Peyer's patch (tissue), 4 donors: ENCODE measurements at regions not wholly inside any gene's neighbourhood (a gene's known extent, or its start where the extent isn't known, plus 50 kb on each side); places are given as distances from the start of the nearest gene placed in this dataset.

Experiments
- DNase-seq, 3 donors: peaks; one replicate each; pipeline ENCODE4 v3.0.0-alpha.2; 2017 to 2019
- H3K27ac ChIP-seq, 4 donors: fragments of 200-600 bp; sonication (generic); one replicate each; pipeline ENCODE4 v1.5.1; 2016 to 2019
- H3K27me3 ChIP-seq, 2 donors: fragments of 200-600 bp; sonication (generic); one replicate each; pipeline ENCODE4 v1.5.1; 2019
- H3K36me3 ChIP-seq, 3 donors: fragments of 200-600 bp; sonication (generic); one replicate each; pipeline ENCODE4 v1.5.1; 2016 to 2019
- H3K4me1 ChIP-seq, 4 donors: fragments of 200-600 bp; sonication (generic); one replicate each; pipeline ENCODE4 v1.5.1; 2016 to 2019
- H3K4me3 ChIP-seq, 4 donors: fragments of 200-600 bp; sonication (generic); 1 replicate in 3 of 4; 2 replicates in 1 of 4; pipeline ENCODE4 v1.5.1; 2016 to 2019; ENCODE audit warnings: mild to moderate bottlenecking in 1 of 4
- H3K9me3 ChIP-seq, 4 donors: fragments of 200-600 bp; sonication (generic); one replicate each; pipeline ENCODE4 v1.5.1; 2016 to 2019; ENCODE audit warnings: mild to moderate bottlenecking in 1 of 4
- CTCF ChIP-seq, 6 experiments: fragments of 450-650 bp in 4 of 6; fragments of 200-600 bp in 2 of 6; sonication (generic) in 1 of 6; IDR thresholded peaks; one replicate each; pipeline ENCODE4 v1.5.1; 2017 to 2019; ENCODE audit warnings: antibody characterized with exemption in 6 of 6, mild to moderate bottlenecking in 3 of 6, moderate library complexity in 1 of 6
- POLR2A ChIP-seq, 2 donors: fragments of 450-650 bp; IDR thresholded peaks; one replicate each; pipeline ENCODE4 v1.5.1; 2017; ENCODE audit warnings: antibody characterized with exemption in 2 of 2, mild to moderate bottlenecking in 2 of 2, moderate library complexity in 2 of 2

DNA sequence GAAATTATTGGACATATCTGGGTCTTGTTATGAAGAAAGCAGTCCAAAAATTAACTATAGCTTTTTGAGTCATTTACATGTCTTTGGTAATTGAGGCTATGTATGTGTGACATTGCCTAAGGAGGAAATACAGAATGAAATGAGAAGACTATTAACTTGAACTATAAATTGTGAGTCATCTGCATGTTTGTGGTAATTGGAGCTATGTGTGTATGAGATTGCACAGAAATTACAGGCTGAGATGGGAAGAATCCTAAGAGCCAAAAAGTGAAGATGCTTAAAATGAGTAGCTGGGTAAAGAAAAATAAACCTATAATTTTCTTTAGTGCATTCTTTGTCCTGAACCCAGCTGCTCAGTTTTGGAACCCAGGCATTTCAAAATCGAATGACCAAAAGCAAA is 747.6 kb upstream of the EDIL3 start:
- Histone ChIP-seq H3K27me3 (no peaks in the 10 kb centered on the region), H3K4me1 (no peaks in the 10 kb centered on the region), H3K4me3 (no peak overlapping the region), H3K36me3 (no peaks in the 10 kb centered on the region), H3K9me3 (no peaks in the 10 kb centered on the region), H3K27ac (no peak overlapping the region)
- TF ChIP-seq CTCF (IDR thresholded peaks at IDR 0.05) (no peak), POLR2A (IDR thresholded peaks at IDR 0.05) (no peak)
- no peak for DNase-seq

DNA sequence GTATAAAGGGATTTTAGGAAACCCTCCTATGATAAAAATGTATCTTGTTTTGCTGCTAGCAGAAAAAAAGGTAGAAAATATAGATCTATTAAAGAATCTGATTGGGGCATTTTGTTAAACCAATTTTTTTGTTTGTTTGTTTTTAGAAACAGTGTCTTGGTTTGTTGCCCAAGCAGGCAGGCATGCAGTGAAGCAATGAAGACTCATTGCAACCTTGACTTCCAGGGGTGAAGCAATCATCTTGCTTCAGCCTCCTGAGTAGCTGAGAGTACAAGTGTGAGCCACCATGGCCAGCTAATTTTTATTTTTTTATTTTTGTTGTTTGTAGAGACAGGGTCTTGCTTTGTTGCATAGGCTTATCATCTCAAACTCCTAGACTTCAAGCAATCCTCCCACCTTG is 755.8 kb upstream of the EDIL3 start:
- H3K4me1 ChIP-seq: no peaks in the 10 kb centered on the region
- no peak for DNase-seq
- no peaks in the 10 kb centered on the region for H3K27me3 ChIP-seq
- H3K27ac ChIP-seq: no peak overlapping the region
- no peaks in the 10 kb centered on the region for H3K36me3 ChIP-seq
- no peak for TF ChIP-seq CTCF (IDR thresholded peaks at IDR 0.05)
- TF ChIP-seq POLR2A (IDR thresholded peaks at IDR 0.05): no peak
- no peak overlapping the region for H3K4me3 ChIP-seq
- H3K9me3 ChIP-seq: no peaks in the 10 kb centered on the region

DNA sequence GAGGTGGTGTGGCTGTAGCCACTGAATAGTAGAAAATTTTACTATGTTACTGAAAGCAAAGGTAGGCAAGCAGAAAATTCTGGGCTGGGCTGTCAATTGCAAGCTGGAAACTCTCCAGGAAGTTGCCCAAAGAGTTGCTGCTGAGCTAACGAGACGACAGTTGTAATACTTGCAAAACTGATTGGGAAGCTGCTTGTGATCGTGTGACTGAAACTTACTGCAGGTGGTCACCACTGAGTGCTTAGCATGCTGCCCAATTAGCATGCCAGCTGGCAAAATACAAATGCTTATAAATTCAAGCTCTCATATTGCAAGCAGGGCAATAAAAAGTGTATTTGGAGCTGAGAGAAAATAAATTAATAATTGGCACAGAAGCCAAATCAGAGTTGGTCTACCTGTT is 758.5 kb upstream of the EDIL3 start:
- H3K36me3 ChIP-seq: no peaks in the 10 kb centered on the region
- TF ChIP-seq CTCF (IDR thresholded peaks at IDR 0.05): no peak
- TF ChIP-seq POLR2A (IDR thresholded peaks at IDR 0.05): no peak
- H3K9me3 ChIP-seq: no peaks in the 10 kb centered on the region
- H3K27me3 ChIP-seq: no peaks in the 10 kb centered on the region
- no peaks in the 10 kb centered on the region for H3K4me1 ChIP-seq
- H3K27ac ChIP-seq: no peak overlapping the region
- DNase-seq: no peak
- H3K4me3 ChIP-seq: no peak overlapping the region

GRCh38 chr5:85148701-85149100 is 764.0 kb upstream of the EDIL3 start:
- H3K9me3 ChIP-seq: no peaks in the 10 kb centered on the region
- no peak overlapping the region for H3K4me3 ChIP-seq
- no peaks in the 10 kb centered on the region for H3K4me1 ChIP-seq
- H3K36me3 ChIP-seq: no peaks in the 10 kb centered on the region
- no peak for DNase-seq
- no peaks in the 10 kb centered on the region for H3K27me3 ChIP-seq
- no peak overlapping the region for H3K27ac ChIP-seq
- no peak for TF ChIP-seq POLR2A (IDR thresholded peaks at IDR 0.05)

- H3K4me3 ChIP-seq: no peak overlapping the region
- TF ChIP-seq POLR2A (IDR thresholded peaks at IDR 0.05): no peak
- TF ChIP-seq CTCF (IDR thresholded peaks at IDR 0.05): no peak
- DNase-seq: no peak
- H3K27me3 ChIP-seq: no peaks in the 10 kb centered on the region
- no peaks in the 10 kb centered on the region for H3K36me3 ChIP-seq
- H3K27ac ChIP-seq: no peak overlapping the region
- no peaks in the 10 kb centered on the region for H3K9me3 ChIP-seq
- H3K4me1 ChIP-seq: no peaks in the 10 kb centered on the region
Measured at GRCh38 chr5:85159395-85159794, 774.7 kb upstream of the EDIL3 start.

DNA sequence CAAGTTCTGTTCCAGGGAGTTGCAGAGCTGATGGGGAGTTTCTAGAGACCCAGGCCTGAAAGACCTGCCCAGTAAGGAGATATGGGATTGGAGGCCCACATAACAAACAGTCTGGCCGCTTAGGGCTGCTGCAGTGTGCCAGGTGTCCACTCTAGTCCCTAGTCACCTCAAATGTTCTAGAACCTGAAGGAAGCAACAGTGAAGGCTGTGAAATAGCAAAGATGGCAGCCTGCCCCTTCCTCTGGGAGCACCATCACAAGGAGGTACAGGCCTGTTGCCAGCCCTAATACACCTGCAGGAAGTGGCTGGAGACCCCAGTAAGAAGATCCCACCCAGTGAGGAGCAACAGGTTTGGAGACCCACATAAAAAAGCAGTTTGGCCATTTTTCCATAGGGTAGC is 783.8 kb upstream of the EDIL3 start:
- DNase-seq: no peak
- Histone ChIP-seq H3K27me3 (no peaks in the 10 kb centered on the region), H3K27ac (no peak overlapping the region), H3K4me3 (no peak overlapping the region), H3K9me3 (no peaks in the 10 kb centered on the region), H3K4me1 (no peaks in the 10 kb centered on the region), H3K36me3 (no peaks in the 10 kb centered on the region)
- TF ChIP-seq POLR2A (IDR thresholded peaks at IDR 0.05): no peak
- no peak for TF ChIP-seq CTCF (IDR thresholded peaks at IDR 0.05)
